Natural killer cell (primary cell): ENCODE measurements at regions not wholly inside any gene's neighbourhood (a gene's known extent, or its start where the extent isn't known, plus 50 kb on each side); places are given as distances from the start of the nearest gene placed in this dataset.

ENCODE experiments used
- ATAC-seq, 3 donors: fragments of 150-1000 bp in 2 of 3; fragments of 200-7000 bp in 1 of 3; cut with Tn5 transposase; 1 replicate in 1 of 3; 2 replicates in 2 of 3; pipeline ENCODE4 v1.10.0; 2021; ENCODE audit warnings: mild to moderate bottlenecking in 2 of 3, moderate library complexity in 2 of 3
- DNase-seq, 2 donors: peaks; one replicate each; pipeline versions ENCODE4 v3.0.0 to v3.0.0-alpha.2; 2013 to 2021; ENCODE audit warnings: mixed read lengths in 1 of 2
- H3K27ac ChIP-seq: one replicate; pipeline ENCODE4 v1.5.1; 2013; ENCODE audit warnings: mild to moderate bottlenecking, low read length
- H3K27me3 ChIP-seq: one replicate; pipeline ENCODE4 v1.6.1; 2013; ENCODE audit warnings: low read length; ENCODE audit not compliant: control insufficient read depth, insufficient read depth
- H3K36me3 ChIP-seq: one replicate; pipeline ENCODE4 v1.6.1; 2013; ENCODE audit warnings: low read length; ENCODE audit not compliant: control insufficient read depth, insufficient read depth
- H3K4me1 ChIP-seq: one replicate; pipeline ENCODE4 v1.6.1; 2013; ENCODE audit warnings: low read length; ENCODE audit not compliant: control insufficient read depth, insufficient read depth
- H3K4me3 ChIP-seq: one replicate; pipeline ENCODE4 v1.5.1; 2013; ENCODE audit warnings: low read length
- H3K9me3 ChIP-seq: one replicate; pipeline ENCODE4 v1.6.1; 2013; ENCODE audit warnings: low read length; ENCODE audit not compliant: control insufficient read depth, insufficient read depth
- H3K27ac Mint-ChIP-seq, 2 donors: one replicate each; pipeline ENCODE4 v1.8.0; 2022; ENCODE audit warnings: mild to moderate bottlenecking in 2 of 2, mixed read lengths in 2 of 2, moderate library complexity in 1 of 2
- H3K27me3 Mint-ChIP-seq, 2 donors: one replicate each; pipeline ENCODE4 v1.8.0; 2022; ENCODE audit warnings: low read depth in 2 of 2, mixed read lengths in 2 of 2
- H3K36me3 Mint-ChIP-seq: one replicate; pipeline ENCODE4 v1.8.0; 2022; ENCODE audit warnings: mixed read lengths
- H3K4me1 Mint-ChIP-seq, 2 donors: one replicate each; pipeline ENCODE4 v1.8.0; 2022; ENCODE audit warnings: mixed read lengths in 2 of 2
- H3K4me3 Mint-ChIP-seq: one replicate; pipeline ENCODE4 v1.8.0; 2022; ENCODE audit warnings: mild to moderate bottlenecking, moderate library complexity, mixed read lengths
- H3K9me3 Mint-ChIP-seq, 2 donors: one replicate each; pipeline ENCODE4 v1.8.0; 2022; ENCODE audit warnings: mixed read lengths in 2 of 2
- CTCF ChIP-seq: fragments of 200-600 bp; IDR thresholded peaks from one replicate; pipeline ENCODE4 v1.8.0; 2022; ENCODE audit warnings: antibody characterized with exemption
- WGBS: methylation state at CpG from one replicate; pipeline ENCODE4 v1.1.7; 2013; ENCODE audit warnings: missing lambda C conversion rate; ENCODE audit not compliant: insufficient coverage; 5-methylcytosine and 5-hydroxymethylcytosine counted together
- intact Hi-C: fragments of 100-400 bp; cut with micrococcal nuclease; formaldehyde crosslinking; loops from one replicate; pipeline ENCODE4 v1.14.2; 2022

GRCh38 chr4:85092536-85092935 lies 126.0 kb upstream of the WDFY3 start:
- Histone ChIP-seq H3K4me3 (no peak overlapping the region), H3K27ac (no peak overlapping the region), H3K9me3 (no peaks in the 10 kb centered on the region), H3K27me3 (no peaks in the 10 kb centered on the region), H3K4me1 (no peaks in the 10 kb centered on the region), H3K36me3 (no peaks in the 10 kb centered on the region)
- H3K4me3 Mint-ChIP-seq: no peak overlapping the region
- WGBS: 83% methylated on average over 1 of the region's 3 CpGs
- H3K36me3 Mint-ChIP-seq: no peaks in the 10 kb centered on the region
- H3K4me1 Mint-ChIP-seq: no peaks in the 10 kb centered on the region
- no peaks in the 10 kb centered on the region for H3K27me3 Mint-ChIP-seq
- TF ChIP-seq CTCF: no peak
- peaks cover 10 to 12% of the 10 kb centered on the region in 2 donors for H3K9me3 Mint-ChIP-seq
- ATAC-seq (no peak), DNase-seq (no peak)
- no peak overlapping the region for H3K27ac Mint-ChIP-seq
- intact Hi-C loops: no loop called here

GRCh38 chr4:85092943-85093342 lies 126.5 kb upstream of the WDFY3 start:
- Histone ChIP-seq H3K9me3 (no peaks in the 10 kb centered on the region), H3K4me1 (no peaks in the 10 kb centered on the region), H3K27me3 (no peaks in the 10 kb centered on the region), H3K36me3 (no peaks in the 10 kb centered on the region), H3K4me3 (no peak overlapping the region), H3K27ac (no peak overlapping the region)
- intact Hi-C loops: no loop called here
- H3K4me1 Mint-ChIP-seq: no peaks in the 10 kb centered on the region
- no peak for DNase-seq
- no peak overlapping the region for H3K27ac Mint-ChIP-seq
- no peak for TF ChIP-seq CTCF
- 40% methylated on average over 1 of the region's 1 CpG for WGBS
- peaks cover 10 to 15% of the 10 kb centered on the region in 2 donors for H3K9me3 Mint-ChIP-seq
- H3K4me3 Mint-ChIP-seq: no peak overlapping the region
- no peak for ATAC-seq
- H3K27me3 Mint-ChIP-seq: no peaks in the 10 kb centered on the region
- no peaks in the 10 kb centered on the region for H3K36me3 Mint-ChIP-seq

GRCh38 chr4:85094735-85095134 lies 128.2 kb upstream of the WDFY3 start:
- Histone ChIP-seq H3K4me3 (no peak overlapping the region), H3K36me3 (no peaks in the 10 kb centered on the region), H3K4me1 (no peaks in the 10 kb centered on the region), H3K27me3 (no peaks in the 10 kb centered on the region), H3K27ac (no peak overlapping the region), H3K9me3 (no peaks in the 10 kb centered on the region)
- 56% methylated on average over 1 of the region's 1 CpG for WGBS
- DNase-seq: no peak
- Mint-ChIP-seq H3K36me3 (no peaks in the 10 kb centered on the region), H3K9me3 (peaks cover 14 to 15% of the 10 kb centered on the region in 2 donors), H3K4me3 (no peak overlapping the region), H3K27ac (no peak overlapping the region), H3K4me1 (no peaks in the 10 kb centered on the region), H3K27me3 (no peaks in the 10 kb centered on the region)
- no peak for TF ChIP-seq CTCF
- intact Hi-C loops: no loop called here
- no peak for ATAC-seq

GRCh38 chr4:85102606-85103005 lies 136.1 kb upstream of the WDFY3 start:
- whole genome bisulfite sequencing: 92% methylated on average over 1 of the region's 1 CpG
- intact Hi-C loops: no loop called here

More at GRCh38 chr4:85102606-85103005, 136.1 kb upstream of the WDFY3 start:
- H3K4me1 ChIP-seq: no peaks in the 10 kb centered on the region
- no peak for DNase-seq
- H3K27me3 ChIP-seq: no peaks in the 10 kb centered on the region
- Mint-ChIP-seq H3K9me3 (peaks cover 9 to 16% of the 10 kb centered on the region in 2 donors), H3K27ac (no peak overlapping the region), H3K36me3 (no peaks in the 10 kb centered on the region), H3K4me1 (no peaks in the 10 kb centered on the region), H3K4me3 (no peak overlapping the region), H3K27me3 (no peaks in the 10 kb centered on the region)
- H3K36me3 ChIP-seq: no peaks in the 10 kb centered on the region
- ATAC-seq: no peak
- no peak overlapping the region for H3K4me3 ChIP-seq
- no peak for TF ChIP-seq CTCF
- no peaks in the 10 kb centered on the region for H3K9me3 ChIP-seq
- no peak overlapping the region for H3K27ac ChIP-seq
